ENCODE measurements at regions not wholly inside any gene's neighbourhood (a gene's known extent, or its start where the extent isn't known, plus 50 kb on each side); places are given as distances from the start of the nearest gene placed in this dataset.

GRCh38 chr9:11141357-11141756 lies 528.6 kb upstream of the PTPRD start:
- DNase-seq: no peak
- Histone ChIP-seq H3K4me3 (ENCODE audit: low read length) (no peak overlapping the region), H3K36me3 (ENCODE audit: control insufficient read depth, insufficient read depth, low read length) (no peaks in the 10 kb centered on the region), H3K9me3 (ENCODE audit: control insufficient read depth, insufficient read depth, low read length) (peaks cover 3% of the 10 kb centered on the region), H3K27me3 (ENCODE audit: control insufficient read depth, insufficient read depth, low read length) (no peaks in the 10 kb centered on the region), H3K4me1 (ENCODE audit: control insufficient read depth, insufficient read depth, low read length) (no peaks in the 10 kb centered on the region), H3K27ac (ENCODE audit: low read length) (no peak overlapping the region)
- intact Hi-C loops (cut with micrococcal nuclease): no loop called here
- Mint-ChIP-seq H3K27me3 (ENCODE audit: low read depth in 2 of 2) (no peaks in the 10 kb centered on the region), H3K36me3 (no peaks in the 10 kb centered on the region), H3K27ac (no peak overlapping the region), H3K4me3 (no peak overlapping the region), H3K9me3 (peaks cover 20 to 31% of the 10 kb centered on the region in 2 donors), H3K4me1 (no peaks in the 10 kb centered on the region)
- 63% methylated on average over 2 of the region's 3 CpGs for WGBS (ENCODE audit: insufficient coverage)
- TF ChIP-seq, protein P1, sequence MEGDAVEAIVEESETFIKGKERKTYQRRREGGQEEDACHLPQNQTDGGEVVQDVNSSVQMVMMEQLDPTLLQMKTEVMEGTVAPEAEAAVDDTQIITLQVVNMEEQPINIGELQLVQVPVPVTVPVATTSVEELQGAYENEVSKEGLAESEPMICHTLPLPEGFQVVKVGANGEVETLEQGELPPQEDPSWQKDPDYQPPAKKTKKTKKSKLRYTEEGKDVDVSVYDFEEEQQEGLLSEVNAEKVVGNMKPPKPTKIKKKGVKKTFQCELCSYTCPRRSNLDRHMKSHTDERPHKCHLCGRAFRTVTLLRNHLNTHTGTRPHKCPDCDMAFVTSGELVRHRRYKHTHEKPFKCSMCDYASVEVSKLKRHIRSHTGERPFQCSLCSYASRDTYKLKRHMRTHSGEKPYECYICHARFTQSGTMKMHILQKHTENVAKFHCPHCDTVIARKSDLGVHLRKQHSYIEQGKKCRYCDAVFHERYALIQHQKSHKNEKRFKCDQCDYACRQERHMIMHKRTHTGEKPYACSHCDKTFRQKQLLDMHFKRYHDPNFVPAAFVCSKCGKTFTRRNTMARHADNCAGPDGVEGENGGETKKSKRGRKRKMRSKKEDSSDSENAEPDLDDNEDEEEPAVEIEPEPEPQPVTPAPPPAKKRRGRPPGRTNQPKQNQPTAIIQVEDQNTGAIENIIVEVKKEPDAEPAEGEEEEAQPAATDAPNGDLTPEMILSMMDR (IDR thresholded peaks at IDR 0.05): no peak
- no peak for ATAC-seq

DNA sequence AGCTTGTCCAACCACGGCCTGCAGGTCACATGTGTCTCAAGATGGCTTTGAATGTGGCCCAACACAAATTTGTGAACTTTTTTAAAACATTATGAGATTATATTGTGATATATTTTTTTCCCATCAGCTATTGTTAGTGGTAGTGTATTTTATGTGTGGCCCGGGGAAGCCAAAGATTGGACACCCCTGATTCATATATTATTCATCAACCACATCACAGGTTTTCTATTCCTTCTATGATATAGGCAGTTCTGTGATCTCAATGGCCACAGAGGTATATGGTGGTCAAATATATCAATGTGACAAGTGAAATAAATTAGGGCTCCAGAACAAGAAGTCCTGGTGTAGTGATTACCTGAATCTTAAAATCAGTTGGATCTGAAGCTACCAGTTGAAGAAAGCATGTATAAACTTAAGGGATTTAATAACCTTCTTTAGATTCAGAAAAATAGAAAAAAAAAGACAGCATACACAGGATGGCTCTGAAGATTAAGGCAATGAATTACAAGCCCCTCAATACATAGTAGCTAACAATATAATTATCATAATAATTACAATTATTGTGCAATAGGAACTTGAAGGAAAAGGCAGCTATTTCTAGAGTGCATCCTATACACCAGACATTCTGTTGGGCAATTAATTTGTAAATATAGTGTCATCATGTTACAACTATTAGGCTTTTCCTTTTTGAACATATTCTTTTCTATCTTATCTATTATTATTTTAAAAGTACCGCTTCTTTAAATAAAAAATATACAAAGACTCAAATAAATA lies 530.4 kb upstream of the PTPRD start:
- DNase-seq (no peak), ATAC-seq (no peak)
- no peaks in the 10 kb centered on the region for H3K27me3 ChIP-seq (ENCODE audit: control insufficient read depth, insufficient read depth, low read length)
- Mint-ChIP-seq H3K27ac (no peak overlapping the region), H3K36me3 (no peaks in the 10 kb centered on the region), H3K27me3 (ENCODE audit: low read depth in 2 of 2) (no peaks in the 10 kb centered on the region), H3K4me3 (no peak overlapping the region), H3K4me1 (no peaks in the 10 kb centered on the region), H3K9me3 (peaks cover 22 to 36% of the 10 kb centered on the region in 2 donors)
- H3K4me3 ChIP-seq (ENCODE audit: low read length): no peak overlapping the region
- no peaks in the 10 kb centered on the region for H3K36me3 ChIP-seq (ENCODE audit: control insufficient read depth, insufficient read depth, low read length)
- 67% methylated on average over 1 of the region's 3 CpGs for WGBS (ENCODE audit: insufficient coverage)
- TF ChIP-seq, protein P1 (IDR thresholded peaks at IDR 0.05): no peak
- intact Hi-C loops (cut with micrococcal nuclease): no loop called here
- no peaks in the 10 kb centered on the region for H3K9me3 ChIP-seq (ENCODE audit: control insufficient read depth, insufficient read depth, low read length)
- no peak overlapping the region for H3K27ac ChIP-seq (ENCODE audit: low read length)
- H3K4me1 ChIP-seq (ENCODE audit: control insufficient read depth, insufficient read depth, low read length): no peaks in the 10 kb centered on the region

- peaks cover 24 to 34% of the 10 kb centered on the region in 2 donors for H3K9me3 Mint-ChIP-seq
- H3K27ac Mint-ChIP-seq: no peak overlapping the region
- H3K9me3 ChIP-seq (ENCODE audit: control insufficient read depth, insufficient read depth, low read length): peaks cover 3% of the 10 kb centered on the region
- H3K27me3 Mint-ChIP-seq (ENCODE audit: low read depth in 2 of 2): no peaks in the 10 kb centered on the region
- WGBS (ENCODE audit: insufficient coverage): 100% methylated on average over 1 of the region's 2 CpGs
- DNase-seq (no peak), ATAC-seq (no peak)
- H3K27ac ChIP-seq (ENCODE audit: low read length): no peak overlapping the region
- no peak overlapping the region for H3K4me3 Mint-ChIP-seq
- intact Hi-C loops (cut with micrococcal nuclease): no loop called here
- no peaks in the 10 kb centered on the region for H3K27me3 ChIP-seq (ENCODE audit: control insufficient read depth, insufficient read depth, low read length)
- no peaks in the 10 kb centered on the region for H3K4me1 Mint-ChIP-seq
- no peaks in the 10 kb centered on the region for H3K4me1 ChIP-seq (ENCODE audit: control insufficient read depth, insufficient read depth, low read length)
- TF ChIP-seq, protein P1 (IDR thresholded peaks at IDR 0.05): no peak
- H3K36me3 Mint-ChIP-seq: no peaks in the 10 kb centered on the region
- H3K36me3 ChIP-seq (ENCODE audit: control insufficient read depth, insufficient read depth, low read length): no peaks in the 10 kb centered on the region
- no peak overlapping the region for H3K4me3 ChIP-seq (ENCODE audit: low read length)
Measured at GRCh38 chr9:11144746-11145145, 531.9 kb upstream of the PTPRD start.

- Histone ChIP-seq H3K4me3 (ENCODE audit: low read length) (no peak overlapping the region), H3K9me3 (ENCODE audit: control insufficient read depth, insufficient read depth, low read length) (peaks cover 3% of the 10 kb centered on the region), H3K27ac (ENCODE audit: low read length) (no peak overlapping the region), H3K36me3 (ENCODE audit: control insufficient read depth, insufficient read depth, low read length) (no peaks in the 10 kb centered on the region), H3K4me1 (ENCODE audit: control insufficient read depth, insufficient read depth, low read length) (no peaks in the 10 kb centered on the region), H3K27me3 (ENCODE audit: control insufficient read depth, insufficient read depth, low read length) (no peaks in the 10 kb centered on the region)
- TF ChIP-seq, protein P1 (IDR thresholded peaks at IDR 0.05): no peak
- H3K27me3 Mint-ChIP-seq (ENCODE audit: low read depth in 2 of 2): no peaks in the 10 kb centered on the region
- ATAC-seq (no peak), DNase-seq (no peak)
- no peak overlapping the region for H3K4me3 Mint-ChIP-seq
- H3K4me1 Mint-ChIP-seq: no peaks in the 10 kb centered on the region
- no peaks in the 10 kb centered on the region for H3K36me3 Mint-ChIP-seq
- 87% methylated on average over 4 of the region's 5 CpGs for WGBS (ENCODE audit: insufficient coverage)
- H3K27ac Mint-ChIP-seq: no peak overlapping the region
- peaks cover 17 to 36% of the 10 kb centered on the region in 2 donors for H3K9me3 Mint-ChIP-seq
- intact Hi-C loops (cut with micrococcal nuclease): no loop called here
Measured at GRCh38 chr9:11148189-11148588, 535.4 kb upstream of the PTPRD start.
